HG03432 (cell line): ENCODE measurements at regions not wholly inside any gene's neighbourhood (a gene's known extent, or its start where the extent isn't known, plus 50 kb on each side); places are given as distances from the start of the nearest gene placed in this dataset.

ENCODE experiments used
- ATAC-seq: cut with Tn5 transposase; IDR thresholded peaks from one replicate; pipeline ENCODE4 v1.9.1; 2021; ENCODE audit warnings: mild to moderate bottlenecking, moderate library complexity; ENCODE audit not compliant: unreplicated experiment

DNA sequence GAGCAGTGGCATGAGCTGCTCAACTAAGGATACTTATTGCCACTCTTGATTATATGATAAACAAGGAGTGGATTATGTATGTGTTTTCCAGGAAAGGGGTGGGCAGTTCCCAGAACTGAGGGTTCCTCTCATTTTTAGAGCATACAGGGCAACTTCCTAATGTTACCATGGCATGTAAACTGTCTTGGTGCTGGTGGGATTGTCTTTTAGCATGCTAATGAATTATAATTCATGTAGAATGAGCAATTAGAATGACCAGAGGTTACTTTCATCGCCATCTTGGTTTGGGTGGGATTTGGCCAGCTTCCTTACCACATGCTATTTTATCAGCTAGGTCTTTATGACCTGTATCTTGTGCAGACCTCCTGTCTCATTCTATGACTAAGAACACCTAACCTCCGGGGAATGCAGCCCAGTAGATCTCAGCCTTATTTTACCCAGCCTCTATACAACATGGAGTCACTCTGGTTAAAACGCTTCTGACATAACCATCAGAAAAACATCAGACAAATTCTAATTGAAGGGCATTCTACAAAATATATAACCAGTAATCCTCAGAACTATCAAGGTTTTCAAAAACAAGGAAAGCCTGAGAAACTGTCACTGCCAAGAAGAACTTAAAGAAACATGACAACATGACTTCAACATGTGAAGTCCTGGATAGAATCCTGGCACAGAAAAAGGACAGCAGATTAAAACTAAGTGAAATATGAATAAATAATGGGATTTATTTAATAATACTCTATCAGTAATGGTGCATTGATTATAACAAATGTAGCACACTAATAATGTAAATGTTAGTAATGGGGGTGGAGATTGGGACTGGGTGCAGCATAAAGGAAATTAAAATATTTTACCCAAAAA is 365.0 kb downstream of the SEMA3D start:
- no peak for ATAC-seq

DNA sequence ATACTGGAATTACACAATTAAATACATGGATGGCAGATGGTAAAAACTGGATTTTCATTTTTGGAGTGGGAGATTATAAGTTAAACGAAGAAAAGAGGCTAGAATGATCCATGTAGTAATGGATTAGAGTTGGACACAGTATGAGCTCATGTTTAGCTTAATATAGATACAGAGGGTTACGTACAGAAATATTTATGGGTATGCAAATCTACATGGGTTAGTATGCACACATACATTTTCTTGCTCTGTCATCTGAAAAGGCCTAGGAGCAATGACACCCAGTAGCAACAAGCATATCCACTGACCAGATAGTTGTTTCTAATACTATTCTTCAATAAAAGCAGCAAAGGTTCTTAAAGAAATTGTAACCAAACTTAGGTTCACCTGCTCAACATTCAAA is 366.4 kb downstream of the SEMA3D start:
- ATAC-seq: no peak

DNA sequence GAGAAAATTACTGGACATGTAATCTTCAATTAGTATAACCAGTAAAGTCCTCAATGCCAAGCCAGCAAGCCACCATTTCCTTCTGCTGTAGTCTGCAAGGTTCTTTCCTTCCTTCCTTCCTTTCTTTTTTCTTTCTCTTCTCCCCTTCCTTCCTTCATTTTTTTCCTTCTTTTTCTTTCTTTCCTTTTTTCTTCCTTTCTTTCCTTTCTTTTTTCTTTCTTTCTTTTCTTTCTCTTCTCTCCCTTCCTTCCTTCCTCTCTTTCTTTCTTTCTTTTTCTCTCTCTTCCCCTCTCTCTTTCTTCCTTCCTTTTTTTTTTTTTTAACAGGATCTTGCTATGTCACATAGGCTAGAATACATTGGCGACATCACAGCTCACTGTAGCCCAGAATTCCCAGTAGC is 369.8 kb downstream of the SEMA3D start:
- no peak for ATAC-seq

DNA sequence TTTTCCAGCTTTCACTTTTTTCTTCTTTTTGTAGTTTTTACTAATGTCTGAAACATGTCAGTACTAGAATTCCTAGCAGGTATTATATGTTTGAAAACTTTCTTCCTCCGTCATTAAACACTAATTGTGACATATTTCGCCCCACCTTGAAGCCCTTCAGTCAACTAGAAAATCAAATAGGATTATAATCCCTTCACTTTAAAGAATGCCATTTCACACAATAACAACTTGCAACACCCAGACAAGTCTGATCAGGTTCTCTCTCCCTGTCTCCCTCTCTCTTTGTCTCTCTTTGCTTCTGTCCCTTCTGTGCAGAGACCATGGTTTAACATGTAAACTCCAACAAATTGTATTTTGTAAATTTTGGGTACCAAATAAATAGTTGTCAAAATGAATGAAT is 373.5 kb downstream of the SEMA3D start:
- ATAC-seq: no peak

DNA sequence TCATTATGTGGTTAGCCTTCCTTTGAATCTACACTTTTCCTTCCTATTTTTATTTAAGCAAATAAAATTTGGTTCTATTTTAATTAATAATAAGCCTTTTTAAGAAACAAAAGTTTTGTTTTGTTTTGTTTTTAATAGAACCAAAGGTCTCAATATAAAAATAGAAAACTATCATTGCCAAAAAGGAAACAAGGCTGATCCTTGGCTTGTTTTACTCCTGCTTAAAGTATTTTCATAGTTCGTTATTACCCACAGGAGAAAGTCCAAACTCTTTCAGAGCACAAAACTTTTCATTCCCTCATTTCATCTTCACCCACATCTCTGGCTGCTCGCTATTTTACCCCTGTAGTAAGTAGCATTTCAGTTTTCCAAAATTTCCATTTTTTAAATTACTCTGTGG is 374.8 kb downstream of the SEMA3D start:
- ATAC-seq: no peak

DNA sequence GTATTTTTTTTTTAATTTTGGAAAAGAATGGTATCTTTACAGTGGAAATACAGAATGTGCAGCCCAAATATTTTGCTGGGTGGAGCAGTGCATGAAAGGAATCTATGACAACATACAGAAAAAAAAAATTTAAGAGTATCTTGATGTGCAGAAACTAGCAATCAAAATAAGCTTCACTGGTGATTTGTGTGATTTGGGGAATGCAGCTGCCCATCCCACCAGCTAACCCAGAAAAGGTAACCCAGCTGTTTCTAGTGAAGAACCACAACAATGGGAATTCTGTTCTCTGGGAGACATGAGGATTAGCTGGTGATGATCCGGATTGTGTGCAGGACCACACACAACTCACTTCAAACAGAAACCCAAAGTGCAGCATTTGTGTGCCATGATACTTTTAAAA is 375.5 kb downstream of the SEMA3D start:
- no peak for ATAC-seq

DNA sequence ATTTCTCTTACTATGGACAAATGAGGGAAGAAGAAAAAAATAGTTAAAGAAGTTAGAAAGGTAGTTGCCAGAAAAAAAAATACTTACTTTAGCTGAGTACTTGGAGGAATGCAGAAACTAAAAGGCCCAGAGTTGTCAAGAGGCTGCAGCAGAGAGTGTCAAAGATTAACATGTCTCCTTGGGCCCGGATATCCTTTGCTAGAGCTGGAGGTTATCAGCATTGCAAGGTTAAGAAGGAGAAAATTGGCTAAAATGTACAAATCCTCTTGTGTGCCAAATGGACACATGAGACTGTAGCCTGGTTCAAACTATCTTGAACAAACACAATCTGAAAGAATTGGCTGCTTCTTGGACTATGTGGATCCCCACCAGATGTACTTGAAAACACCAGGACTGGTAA is 377.0 kb downstream of the SEMA3D start:
- no peak for ATAC-seq

DNA sequence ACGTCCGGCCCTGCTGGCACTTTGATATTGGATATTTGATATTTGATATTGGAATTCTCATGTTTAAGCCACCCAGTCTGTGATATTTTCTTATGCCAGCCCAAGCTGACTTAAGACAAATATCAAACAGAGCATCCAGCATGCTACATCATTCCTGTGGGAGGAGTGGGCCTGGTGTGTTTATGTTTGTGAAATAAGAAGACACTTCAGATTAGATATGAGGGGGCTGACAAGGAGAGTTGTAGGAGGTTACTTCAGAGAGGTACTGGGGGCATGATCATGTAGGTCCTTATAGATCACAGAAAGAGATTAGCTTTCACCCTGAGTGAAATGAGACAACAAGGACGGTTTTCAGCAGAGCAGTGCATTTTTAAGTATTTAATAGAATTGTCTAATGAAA is 382.9 kb downstream of the SEMA3D start:
- no peak for ATAC-seq

DNA sequence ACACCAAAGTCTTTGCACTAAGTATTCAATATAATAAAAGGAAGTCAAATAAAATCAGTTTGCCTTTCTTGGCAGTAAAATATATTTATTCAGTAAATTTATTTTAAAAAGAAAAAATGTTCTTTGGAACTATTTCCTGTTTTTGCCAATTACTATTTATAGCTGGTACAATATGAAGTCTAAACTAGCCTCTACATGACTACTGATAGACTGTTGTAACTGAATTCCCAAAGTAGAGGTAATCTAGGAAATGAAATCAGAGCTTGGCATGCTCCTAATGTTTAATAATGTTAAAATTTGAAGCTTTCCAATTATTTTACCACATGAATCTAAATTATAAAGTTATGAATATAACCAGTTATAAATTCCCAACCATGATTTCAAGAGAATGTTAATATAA is 385.5 kb downstream of the SEMA3D start:
- ATAC-seq: no peak

DNA sequence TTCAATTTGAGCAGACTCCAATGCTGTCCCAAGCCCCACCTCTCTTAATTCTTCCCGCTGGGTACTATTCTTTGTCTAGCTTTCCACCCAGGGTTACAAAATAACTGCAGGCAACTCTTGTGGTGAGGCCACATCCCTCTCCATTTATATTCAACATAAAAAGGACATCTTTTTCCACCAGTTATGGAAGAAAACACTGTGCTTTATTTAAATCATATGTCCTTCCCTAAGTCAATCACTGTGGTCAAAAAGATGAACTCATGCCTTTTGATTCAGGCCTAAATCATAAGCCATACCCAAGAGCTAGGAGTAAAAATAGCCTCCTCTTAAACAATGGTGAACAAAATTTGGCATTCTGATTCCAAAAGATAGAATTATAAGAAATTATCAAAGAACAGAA is 386.0 kb downstream of the SEMA3D start:
- no peak for ATAC-seq

DNA sequence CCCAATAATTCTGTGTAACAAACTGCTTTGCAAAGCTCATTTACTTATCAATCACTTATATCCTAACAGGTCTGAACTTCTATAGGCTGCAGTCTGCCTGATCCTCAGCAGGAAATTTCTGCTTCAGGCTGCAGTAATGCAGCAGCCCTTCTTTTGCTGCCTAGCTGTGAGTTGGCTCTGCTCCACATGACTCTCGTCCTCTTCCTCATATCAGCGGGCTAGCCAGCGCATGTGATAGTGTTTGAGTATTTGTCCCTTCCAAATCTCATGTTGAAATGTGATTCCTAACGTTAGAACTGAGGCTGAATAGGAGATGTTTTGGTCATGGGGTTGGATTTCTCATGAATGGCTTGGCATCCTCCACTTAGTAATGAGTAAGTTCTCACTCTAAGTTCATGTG is 387.8 kb downstream of the SEMA3D start:
- no peak for ATAC-seq

DNA sequence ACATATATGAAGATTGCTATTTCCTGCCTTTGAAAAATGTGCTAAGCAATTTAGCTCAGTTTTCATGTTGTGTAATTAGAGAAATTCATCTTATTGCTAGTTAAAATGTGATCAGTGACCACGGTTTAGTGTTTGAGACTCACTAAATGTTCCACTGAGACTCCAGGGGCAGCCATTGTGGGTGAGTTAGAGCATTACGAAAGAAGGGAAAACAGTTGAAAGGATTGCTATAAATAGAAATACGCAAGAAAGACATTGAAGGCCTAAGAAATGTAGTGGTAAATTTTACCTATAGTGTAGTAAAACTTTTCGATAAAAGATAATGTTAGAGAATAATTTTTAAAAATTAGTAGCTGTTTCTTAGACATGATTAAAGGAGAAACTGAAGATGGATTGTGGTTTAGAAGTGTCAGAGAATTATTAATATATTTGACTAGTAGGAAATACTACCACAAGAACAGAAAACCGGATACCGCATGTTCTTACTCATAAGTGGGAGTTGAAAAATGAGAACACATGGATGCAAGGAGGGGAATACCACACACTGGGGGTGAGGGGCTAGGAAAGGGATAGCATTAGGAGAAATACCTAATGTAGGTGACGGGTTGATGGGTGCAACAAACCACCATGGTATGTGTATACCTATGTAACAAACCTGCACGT is 394.5 kb downstream of the SEMA3D start:
- ATAC-seq: peak; percentile 79

DNA sequence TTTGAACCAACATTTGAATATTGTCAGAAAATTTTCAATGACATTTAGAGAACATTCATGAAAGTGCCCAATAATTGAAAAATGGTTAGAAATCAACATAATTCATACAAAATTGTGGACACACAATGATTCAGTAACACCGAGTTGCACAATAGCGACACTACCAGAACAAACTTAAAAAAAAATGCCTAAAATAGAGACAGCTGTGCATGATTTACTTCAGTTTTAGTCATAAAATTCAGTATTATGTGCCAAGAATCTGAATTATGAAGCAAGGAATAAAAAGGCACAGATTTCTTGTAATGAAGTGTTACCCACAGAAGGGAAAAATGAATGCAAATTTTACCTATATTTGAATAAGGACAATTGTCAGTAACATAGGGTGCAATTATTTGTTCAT is 396.0 kb downstream of the SEMA3D start:
- no peak for ATAC-seq

DNA sequence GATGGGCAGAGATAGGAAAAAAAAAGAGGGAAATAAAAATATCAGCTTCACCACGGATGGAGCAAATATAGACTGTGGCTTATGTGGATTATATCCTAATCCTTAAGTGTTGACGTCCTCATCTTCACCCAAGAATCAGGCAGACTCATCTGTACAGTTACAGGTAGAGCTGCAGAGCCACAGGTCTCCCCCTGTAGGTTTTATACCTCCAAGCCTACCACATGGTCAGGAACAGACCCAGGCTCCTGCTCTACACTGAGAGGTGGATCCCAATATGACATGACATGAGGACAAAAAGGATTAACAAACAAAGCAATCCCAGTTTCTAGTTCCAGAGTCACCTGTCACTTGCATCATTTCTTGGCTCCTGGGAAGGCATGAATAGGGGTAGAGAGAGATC is 400.8 kb downstream of the SEMA3D start:
- no peak for ATAC-seq

DNA sequence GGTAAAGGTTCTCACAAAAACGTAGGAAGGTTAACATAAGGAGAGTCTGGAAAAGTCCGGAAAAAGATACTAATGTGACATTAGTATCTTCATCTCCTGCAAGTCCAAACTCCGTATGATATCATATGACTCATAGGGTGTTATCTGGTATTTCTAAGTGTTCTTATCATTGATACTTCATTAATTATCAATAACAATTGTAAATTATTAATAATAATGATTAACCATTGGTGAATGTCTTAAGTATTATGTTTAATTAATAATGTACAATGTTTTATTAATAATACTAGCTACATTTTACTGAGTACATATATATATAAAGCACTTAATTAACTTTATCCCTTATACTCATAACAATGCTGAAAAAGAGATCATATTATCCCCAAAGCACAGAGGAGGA is 402.4 kb downstream of the SEMA3D start:
- ATAC-seq: no peak

DNA sequence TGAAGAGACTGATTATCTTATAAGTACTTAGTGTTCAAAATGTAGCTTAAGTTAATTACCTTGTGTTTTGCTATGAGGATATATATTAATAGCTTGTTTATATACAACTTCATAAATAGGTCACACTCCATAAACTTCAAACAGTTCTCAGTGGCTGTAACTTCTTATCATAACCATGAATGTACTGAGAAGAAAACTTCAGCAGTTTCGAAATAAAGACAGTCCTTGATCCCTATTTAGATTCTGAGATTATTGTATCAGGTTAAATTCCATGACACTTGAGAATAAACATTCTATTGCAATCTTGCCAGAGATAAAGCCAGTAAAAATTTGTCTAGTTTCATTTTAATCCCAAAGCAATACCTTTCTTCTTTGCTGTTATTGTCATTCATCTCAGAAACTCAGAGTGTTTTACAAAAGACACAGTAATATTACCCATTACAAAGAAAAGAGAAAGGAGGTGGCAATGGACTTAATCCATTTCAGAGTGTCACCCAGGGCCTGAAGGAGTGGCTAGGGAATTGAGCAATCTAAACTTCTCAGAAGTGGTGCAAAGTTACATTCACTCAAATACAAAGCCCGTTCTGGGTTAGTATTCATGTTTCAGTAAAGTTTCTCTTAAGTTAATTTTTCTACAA is 403.6 kb downstream of the SEMA3D start:
- ATAC-seq: no peak

DNA sequence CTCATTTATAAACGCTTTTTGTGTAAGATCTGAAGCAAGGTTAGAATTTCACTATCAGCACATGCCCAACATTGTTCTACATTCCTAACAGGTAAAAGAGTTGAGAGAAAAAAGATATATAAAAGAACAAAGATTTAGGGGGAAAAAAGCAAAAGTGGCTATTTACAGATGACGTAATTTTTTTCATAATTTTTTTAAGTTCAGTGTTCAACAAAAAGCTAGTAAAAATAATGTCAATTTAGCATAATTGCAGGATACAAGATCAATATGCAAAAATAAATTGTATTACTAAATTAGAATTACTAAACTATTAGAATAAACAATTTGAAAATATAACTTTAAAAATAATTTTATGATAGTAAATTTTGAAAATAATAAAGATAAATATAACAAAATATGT is 405.0 kb downstream of the SEMA3D start:
- ATAC-seq: no peak

DNA sequence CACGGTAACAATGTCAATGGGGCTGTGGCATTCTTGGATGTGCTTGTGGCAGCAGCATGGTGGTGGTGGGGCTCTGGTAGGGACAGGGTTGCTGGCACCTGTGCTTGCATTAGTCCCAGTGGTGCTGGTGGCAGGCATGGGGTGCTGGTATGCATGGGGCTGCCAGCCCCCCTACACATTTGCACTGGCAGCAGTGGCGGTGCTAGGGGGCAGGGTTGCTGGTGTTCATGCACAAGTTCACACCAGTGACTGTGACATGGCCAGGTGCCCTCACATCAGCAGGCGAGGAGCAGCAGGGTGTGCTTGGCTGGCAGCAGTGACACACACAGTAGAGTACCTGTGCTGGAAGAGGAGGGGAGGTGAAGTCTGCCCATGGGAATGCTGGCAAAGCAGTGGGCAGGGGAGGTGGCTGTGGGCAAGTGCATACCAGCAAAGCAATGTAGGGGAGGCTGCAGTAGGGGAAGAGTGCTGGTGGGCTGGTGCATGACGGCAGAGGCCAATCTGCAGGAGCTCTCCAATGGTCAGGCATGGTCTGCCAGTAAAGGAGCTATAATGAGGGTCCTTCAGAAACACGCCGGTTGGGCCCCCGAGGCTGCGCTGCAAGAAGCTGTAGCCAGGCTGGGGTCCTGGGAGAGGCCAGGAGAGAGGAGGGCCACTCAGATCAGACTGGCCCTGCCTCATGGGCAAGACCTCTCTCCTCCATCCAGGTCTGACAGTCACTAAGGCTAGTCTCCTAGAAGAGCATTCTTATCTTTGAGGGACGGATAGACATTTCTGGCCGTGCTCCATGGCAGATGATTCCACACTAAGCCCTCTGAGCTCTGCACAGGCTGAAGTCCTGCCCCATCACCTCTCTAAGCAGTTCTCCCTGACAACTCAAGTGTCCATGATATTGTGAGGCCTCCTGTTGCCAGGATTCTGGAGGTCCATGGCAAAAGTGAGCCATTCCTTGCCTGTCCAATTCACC is 406.4 kb downstream of the SEMA3D start:
- no peak for ATAC-seq

DNA sequence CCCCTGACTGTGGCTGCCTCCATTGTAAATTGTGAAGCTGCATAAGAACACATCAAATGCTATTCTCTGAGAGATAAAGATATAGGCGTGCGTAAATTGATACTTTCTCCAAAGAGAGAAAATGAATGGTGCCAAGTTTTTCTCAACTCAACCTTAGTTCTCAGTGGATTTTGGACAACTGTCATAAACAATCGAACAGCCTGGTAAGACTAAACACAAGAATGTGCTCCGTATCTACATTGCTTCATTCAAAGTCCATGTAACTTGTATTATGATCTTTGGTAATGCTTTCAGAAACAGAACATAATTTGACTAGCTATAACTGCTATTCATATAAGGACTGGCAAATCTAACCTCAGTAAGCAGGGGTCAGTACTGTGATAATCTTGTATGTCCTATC is 429.1 kb downstream of the SEMA3D start:
- ATAC-seq: no peak

DNA sequence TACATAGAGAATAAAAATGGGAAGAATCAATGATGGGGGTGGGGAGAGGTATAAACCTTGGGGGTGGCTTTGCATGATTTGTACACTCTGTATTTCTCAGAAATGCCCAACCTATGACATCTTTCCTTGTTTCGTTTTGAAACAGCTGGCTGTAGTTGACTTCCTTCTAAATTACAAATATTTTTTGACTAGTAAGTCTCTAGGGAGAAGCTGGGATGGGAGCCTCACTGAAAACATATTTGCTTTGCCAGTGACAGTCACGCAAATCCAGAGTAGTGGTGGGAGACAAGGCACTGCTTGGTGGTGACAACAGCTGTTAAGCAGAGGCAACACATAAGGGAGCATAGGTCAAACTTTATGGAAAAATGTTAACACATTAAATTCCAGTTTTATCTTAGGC is 440.5 kb downstream of the SEMA3D start:
- ATAC-seq: no peak

DNA sequence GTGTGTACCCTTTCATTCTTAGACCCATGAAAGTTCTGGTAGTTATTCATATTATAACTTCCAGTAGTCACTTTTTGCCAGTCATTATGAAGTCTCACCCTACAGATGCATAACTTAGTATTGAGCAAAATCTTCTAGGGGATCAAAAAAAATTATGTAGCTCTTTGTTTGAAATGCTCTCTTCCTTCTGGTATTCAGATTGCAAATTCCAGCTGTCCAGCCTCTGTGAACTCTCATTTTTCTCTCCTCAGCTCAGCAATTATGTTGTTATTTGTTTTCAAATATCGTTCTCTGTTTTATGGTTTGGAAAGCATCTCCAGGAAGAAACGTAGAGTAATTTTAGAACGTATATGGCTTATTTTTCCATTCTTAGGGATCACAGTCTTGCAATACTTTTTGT is 442.5 kb downstream of the SEMA3D start:
- no peak for ATAC-seq
